Endodermal cell (in vitro differentiated cells): ENCODE measurements at regions not wholly inside any gene's neighbourhood (a gene's known extent, or its start where the extent isn't known, plus 50 kb on each side); places are given as distances from the start of the nearest gene placed in this dataset.

ENCODE experiments used
- DNase-seq: peaks from one replicate; pipeline ENCODE4 v3.0.0-alpha.2; 2017
- H3K27ac ChIP-seq: 2 replicates; pipeline ENCODE4 v1.5.1; 2013; ENCODE audit warnings: mild to moderate bottlenecking, low read depth, low read length, moderate library complexity
- H3K27me3 ChIP-seq: 2 replicates; pipeline ENCODE4 v1.6.1; 2013; ENCODE audit warnings: mild to moderate bottlenecking, low read length, moderate library complexity; ENCODE audit not compliant: insufficient read depth, control insufficient read depth, poor library complexity, severe bottlenecking
- H3K36me3 ChIP-seq: 2 replicates; pipeline ENCODE4 v1.7.0; 2013; ENCODE audit warnings: mild to moderate bottlenecking, low read length, moderate library complexity; ENCODE audit not compliant: control insufficient read depth, insufficient read depth
- H3K4me1 ChIP-seq: one replicate; pipeline ENCODE4 v1.7.0; 2013; ENCODE audit warnings: low read length; ENCODE audit not compliant: control insufficient read depth, insufficient read depth
- H3K4me3 ChIP-seq: 2 replicates; pipeline ENCODE4 v1.5.1; 2013; ENCODE audit warnings: mild to moderate bottlenecking, low read length, moderate library complexity
- H3K9ac ChIP-seq: 2 replicates; pipeline ENCODE4 v1.6.1; 2013; ENCODE audit warnings: mild to moderate bottlenecking, low read length, moderate library complexity; ENCODE audit not compliant: poor library complexity, severe bottlenecking; ENCODE audit errors: extremely low read depth
- H3K9me3 ChIP-seq: 2 replicates; pipeline ENCODE4 v1.6.1; 2013; ENCODE audit warnings: mild to moderate bottlenecking, low read length, moderate library complexity; ENCODE audit not compliant: control insufficient read depth
- H3K27ac Mint-ChIP-seq: 2 replicates; pipeline ENCODE4 v1.8.0; 2020; ENCODE audit warnings: mixed read lengths
- H3K27me3 Mint-ChIP-seq: 2 replicates; pipeline ENCODE4 v1.8.0; 2021; ENCODE audit warnings: mild to moderate bottlenecking, mixed read lengths; ENCODE audit not compliant: insufficient read depth
- H3K36me3 Mint-ChIP-seq: 2 replicates; pipeline ENCODE4 v1.8.0; 2020; ENCODE audit warnings: low read depth, mixed read lengths
- H3K4me1 Mint-ChIP-seq: 2 replicates; pipeline ENCODE4 v1.8.0; 2020; ENCODE audit warnings: mixed read lengths
- H3K4me3 Mint-ChIP-seq: 2 replicates; pipeline ENCODE4 v1.8.0; 2020; ENCODE audit warnings: mild to moderate bottlenecking, moderate library complexity, mixed read lengths
- H3K9me3 Mint-ChIP-seq: 2 replicates; pipeline ENCODE4 v1.8.0; 2020; ENCODE audit warnings: mild to moderate bottlenecking, mixed read lengths
- CTCF ChIP-seq: fragments of 200-600 bp; sonication (generic); conservative IDR thresholded peaks from 2 replicates; pipeline ENCODE4 v1.5.0; 2021; ENCODE audit warnings: antibody characterized with exemption, mild to moderate bottlenecking
- WGBS, 2 experiments: methylation state at CpG; one replicate each; pipeline versions ENCODE4 v1.1.5 to v1.1.7; 2013; ENCODE audit warnings: missing lambda C conversion rate in 2 of 2, mixed read lengths in 1 of 2; ENCODE audit not compliant: insufficient coverage in 1 of 2, insufficient read length in 1 of 2; 5-methylcytosine and 5-hydroxymethylcytosine counted together

- H3K9me3 Mint-ChIP-seq: no peaks in the 10 kb centered on the region
- TF ChIP-seq CTCF: no peak
- no peaks in the 10 kb centered on the region for H3K4me1 ChIP-seq
These were observed 60.6 kb upstream of the AKT3 start for GRCh38 chr1:243910607-243911006.

GRCh38 chr1:243903895-243904294, 53.9 kb upstream of the AKT3 start:
- 83 to 97% methylated on average over 4 of the region's 4 CpGs for whole genome bisulfite sequencing, 2 experiments
- Histone ChIP-seq H3K27ac (no peak overlapping the region), H3K9ac (no peak overlapping the region), H3K36me3 (no peaks in the 10 kb centered on the region), H3K4me1 (no peaks in the 10 kb centered on the region), H3K9me3 (no peaks in the 10 kb centered on the region), H3K27me3 (peaks cover 5% of the 10 kb centered on the region), H3K4me3 (no peak overlapping the region)
- Mint-ChIP-seq H3K4me1 (no peaks in the 10 kb centered on the region), H3K4me3 (no peak overlapping the region), H3K27me3 (peaks cover 2% of the 10 kb centered on the region), H3K27ac (no peak overlapping the region), H3K36me3 (no peaks in the 10 kb centered on the region), H3K9me3 (no peaks in the 10 kb centered on the region)
- DNase-seq: no peak
- no peak for TF ChIP-seq CTCF

More at GRCh38 chr1:243910607-243911006, 60.6 kb upstream of the AKT3 start:
- Mint-ChIP-seq H3K27me3 (peaks cover 12% of the 10 kb centered on the region), H3K4me3 (no peak overlapping the region), H3K36me3 (no peaks in the 10 kb centered on the region), H3K4me1 (no peaks in the 10 kb centered on the region), H3K27ac (no peak overlapping the region)
- Histone ChIP-seq H3K9me3 (no peaks in the 10 kb centered on the region), H3K9ac (no peak overlapping the region), H3K27me3 (peaks cover 5% of the 10 kb centered on the region), H3K4me3 (no peak overlapping the region), H3K36me3 (no peaks in the 10 kb centered on the region), H3K27ac (no peak overlapping the region)
- WGBS, 2 experiments: 90 to 91% methylated on average over 5 to 6 of the region's 6 CpGs
- no peak for DNase-seq

- TF ChIP-seq CTCF: no peak
These were observed 53.0 kb upstream of the AKT3 start for GRCh38 chr1:243903041-243903440.

More at GRCh38 chr1:243903041-243903440, 53.0 kb upstream of the AKT3 start:
- H3K36me3 ChIP-seq: no peaks in the 10 kb centered on the region
- Mint-ChIP-seq H3K4me3 (no peak overlapping the region), H3K36me3 (no peaks in the 10 kb centered on the region), H3K4me1 (no peaks in the 10 kb centered on the region), H3K27me3 (peaks cover 2% of the 10 kb centered on the region), H3K27ac (no peak overlapping the region), H3K9me3 (no peaks in the 10 kb centered on the region)
- H3K27me3 ChIP-seq: peaks cover 5% of the 10 kb centered on the region
- DNase-seq: no peak
- H3K9ac ChIP-seq: no peak overlapping the region
- WGBS, 2 experiments: 88 to 89% methylated on average over 4 of the region's 4 CpGs
- no peak overlapping the region for H3K27ac ChIP-seq
- H3K9me3 ChIP-seq: no peaks in the 10 kb centered on the region
- no peaks in the 10 kb centered on the region for H3K4me1 ChIP-seq
- no peak overlapping the region for H3K4me3 ChIP-seq
